ENCODE measurements at regions not wholly inside any gene's neighbourhood (a gene's known extent, or its start where the extent isn't known, plus 50 kb on each side); places are given as distances from the start of the nearest gene placed in this dataset.

- Mint-ChIP-seq H3K4me3 (no peak overlapping the region), H3K9me3 (peaks cover 0 to 3% (median 1%) of the 10 kb centered on the region in 3 donors), H3K27ac (no peak overlapping the region), H3K27me3 (peaks cover 8% of the 10 kb centered on the region), H3K36me3 (peaks cover 2% of the 10 kb centered on the region), H3K4me1 (no peaks in the 10 kb centered on the region)
Measured at GRCh38 chr7:25996006-25996408, 156.0 kb upstream of the NFE2L3 start.

DNA sequence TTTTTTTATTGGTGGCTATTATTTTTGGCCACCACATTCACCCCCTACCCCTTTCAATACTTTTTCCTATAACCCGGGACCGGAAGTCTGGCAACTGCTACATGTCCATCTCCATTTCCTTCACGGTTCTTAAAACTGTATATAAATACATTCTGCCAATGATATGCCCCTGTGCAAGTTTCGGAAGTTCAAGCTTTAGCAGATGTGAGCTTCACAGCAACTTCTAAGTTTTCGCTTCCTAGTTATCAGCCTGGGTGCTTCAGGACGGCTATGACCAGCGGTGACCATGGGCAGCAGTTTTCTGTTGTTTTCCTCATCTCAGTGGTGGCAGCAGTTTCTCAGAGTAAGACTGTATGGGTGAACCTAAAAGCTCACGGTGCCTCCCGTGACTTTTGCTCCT is 153.5 kb upstream of the NFE2L3 start:
- no peaks in the 10 kb centered on the region for H3K4me1 Mint-ChIP-seq
- no peak overlapping the region for H3K27ac Mint-ChIP-seq
- H3K36me3 Mint-ChIP-seq = peaks cover 2% of the 10 kb centered on the region
- H3K4me3 Mint-ChIP-seq = no peak overlapping the region
- peaks cover 19% of the 10 kb centered on the region for H3K27me3 Mint-ChIP-seq
- H3K9me3 Mint-ChIP-seq = peaks cover 0 to 4% (median 1%) of the 10 kb centered on the region in 3 donors

GRCh38 chr7:26000841-26001240 is 151.2 kb upstream of the NFE2L3 start:
- H3K27ac Mint-ChIP-seq = no peak overlapping the region
- no peaks in the 10 kb centered on the region for H3K4me1 Mint-ChIP-seq
- peaks cover 2% of the 10 kb centered on the region for H3K36me3 Mint-ChIP-seq
- no peak overlapping the region for H3K4me3 Mint-ChIP-seq
- H3K9me3 Mint-ChIP-seq = peaks cover 0 to 1% (median 0%) of the 10 kb centered on the region in 3 donors
- peaks cover 19% of the 10 kb centered on the region for H3K27me3 Mint-ChIP-seq

GRCh38 chr7:26001662-26002244 is 150.2 kb upstream of the NFE2L3 start:
- Mint-ChIP-seq H3K27ac (no peak overlapping the region), H3K36me3 (peaks cover 2% of the 10 kb centered on the region), H3K27me3 (peaks cover 25% of the 10 kb centered on the region), H3K4me1 (no peaks in the 10 kb centered on the region), H3K4me3 (no peak overlapping the region), H3K9me3 (peaks cover 0 to 1% (median 0%) of the 10 kb centered on the region in 3 donors)

DNA sequence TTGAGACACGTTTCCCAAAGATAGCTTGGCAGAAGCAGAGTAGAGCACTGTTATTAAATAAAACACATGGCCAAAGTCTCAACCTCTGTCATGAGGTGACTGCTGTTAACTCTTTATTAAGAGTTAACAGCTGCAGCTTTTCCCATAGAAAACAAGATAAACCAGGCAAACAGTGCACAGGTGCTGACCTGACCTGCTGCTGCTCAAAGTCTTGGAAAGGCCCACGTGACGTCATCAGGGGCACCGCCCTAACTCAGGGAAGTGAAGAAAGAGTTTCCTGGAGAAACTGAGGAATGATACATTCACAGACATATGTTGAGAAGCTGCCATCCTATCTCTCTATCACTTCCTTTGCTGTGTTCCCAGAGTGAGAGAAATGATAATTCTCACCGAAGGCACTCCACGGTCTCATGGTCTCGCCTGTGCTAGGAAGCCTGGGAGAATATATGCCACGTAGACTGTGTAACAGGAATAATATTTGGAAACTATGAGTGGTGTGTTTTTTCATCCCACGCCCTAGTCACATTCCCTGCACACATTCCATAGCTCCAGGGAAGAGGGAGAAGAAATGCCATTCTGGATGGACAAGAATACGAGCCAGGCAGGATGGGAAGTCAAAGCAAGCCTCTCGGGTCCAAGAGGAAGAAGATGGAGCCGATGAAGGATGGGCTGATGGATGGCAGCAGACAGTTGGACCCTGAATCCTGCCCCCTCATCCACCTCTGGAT is 146.2 kb upstream of the NFE2L3 start:
- Mint-ChIP-seq H3K4me1 (peaks cover 0 to under 1% (median under 1%) of the 10 kb centered on the region in 3 donors), H3K27me3 (peaks cover 31% of the 10 kb centered on the region), H3K27ac (no peak overlapping the region)

DNA sequence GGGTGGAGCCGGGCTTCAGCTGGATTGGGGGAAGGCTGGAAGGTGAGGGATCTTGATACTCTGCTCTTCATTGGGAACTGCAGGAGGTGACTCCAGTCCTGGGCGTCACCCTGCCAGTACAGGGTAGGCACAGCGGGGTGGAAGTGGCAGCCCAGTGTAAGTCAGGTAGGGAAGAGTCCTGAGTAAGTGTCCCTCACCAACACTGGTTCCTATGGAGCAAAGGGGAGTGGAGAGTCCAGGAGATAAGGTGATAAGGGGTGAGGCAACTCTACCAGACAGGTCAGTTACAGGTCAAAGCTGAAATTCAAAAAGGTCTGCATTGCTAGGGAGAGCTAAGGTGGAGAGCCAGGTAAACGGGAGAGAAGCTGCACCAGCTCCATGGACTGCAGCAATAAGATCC is 145.6 kb upstream of the NFE2L3 start:
- H3K4me3 Mint-ChIP-seq = peak overlapping the region in 1 of 4 donors; percentile 31
- peaks cover 0 to 1% (median 0%) of the 10 kb centered on the region in 3 donors for H3K9me3 Mint-ChIP-seq
- peaks cover 36% of the 10 kb centered on the region for H3K27me3 Mint-ChIP-seq
- H3K27ac Mint-ChIP-seq = peak overlapping the region in 1 of 3 donors; percentile 5
- H3K36me3 Mint-ChIP-seq = peaks cover 2% of the 10 kb centered on the region
- H3K4me1 Mint-ChIP-seq = peaks cover 5 to 6% (median 6%) of the 10 kb centered on the region in 3 donors

More for the DNA sequence above, 146.2 kb upstream of the NFE2L3 start:
- H3K4me3 Mint-ChIP-seq = no peak overlapping the region
- peaks cover 2% of the 10 kb centered on the region for H3K36me3 Mint-ChIP-seq
- H3K9me3 Mint-ChIP-seq = peaks cover 0 to 1% (median 0%) of the 10 kb centered on the region in 3 donors

DNA sequence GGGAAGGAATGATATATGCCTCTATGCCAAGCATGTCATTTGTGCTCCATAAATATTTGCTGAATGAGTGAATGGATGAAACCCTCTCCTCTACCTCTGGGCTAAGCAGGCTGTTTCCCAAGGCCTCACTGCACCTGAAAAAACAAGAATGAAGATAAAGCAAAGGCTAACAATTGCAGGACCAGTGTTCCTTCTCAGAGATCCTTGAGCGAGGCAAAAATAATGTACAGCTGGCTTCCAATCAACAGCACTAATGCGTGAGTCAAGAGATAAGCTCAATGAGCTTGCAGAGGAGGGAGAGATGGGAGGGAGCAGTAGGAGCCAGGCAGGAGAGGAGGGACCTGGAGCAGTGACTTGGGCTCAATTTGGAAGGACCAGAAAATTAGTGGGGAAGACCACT is 144.5 kb upstream of the NFE2L3 start:
- Mint-ChIP-seq H3K36me3 (no peaks in the 10 kb centered on the region), H3K4me3 (no peak overlapping the region), H3K4me1 (peaks cover 12% of the 10 kb centered on the region in 3 donors), H3K9me3 (no peaks in the 10 kb centered on the region), H3K27me3 (peaks cover 37% of the 10 kb centered on the region), H3K27ac (no peak overlapping the region)

GRCh38 chr7:26008428-26008827 is 143.6 kb upstream of the NFE2L3 start:
- H3K4me3 Mint-ChIP-seq = no peak overlapping the region
- peaks cover 38% of the 10 kb centered on the region for H3K27me3 Mint-ChIP-seq
- no peaks in the 10 kb centered on the region for H3K36me3 Mint-ChIP-seq
- no peaks in the 10 kb centered on the region for H3K9me3 Mint-ChIP-seq
- H3K4me1 Mint-ChIP-seq = peaks cover 12 to 16% (median 15%) of the 10 kb centered on the region in 3 donors
- H3K27ac Mint-ChIP-seq = no peak overlapping the region

- peaks cover 1% of the 10 kb centered on the region for H3K36me3 Mint-ChIP-seq
- H3K27me3 Mint-ChIP-seq = peaks cover 49% of the 10 kb centered on the region
- H3K4me1 Mint-ChIP-seq = peaks cover 12 to 21% (median 16%) of the 10 kb centered on the region in 3 donors
- H3K27ac Mint-ChIP-seq = no peak overlapping the region
- H3K9me3 Mint-ChIP-seq = peaks cover 5 to 10% (median 7%) of the 10 kb centered on the region in 3 donors
- peak overlapping the region in 3 of 4 donors; percentile 39 to 73 (median 61) for H3K4me3 Mint-ChIP-seq
Measured at GRCh38 chr7:26011039-26011696, 140.8 kb upstream of the NFE2L3 start.

- H3K27ac Mint-ChIP-seq = no peak overlapping the region
- H3K9me3 Mint-ChIP-seq = peaks cover 10 to 14% (median 13%) of the 10 kb centered on the region in 3 donors
- H3K27me3 Mint-ChIP-seq = peaks cover 49% of the 10 kb centered on the region
- H3K4me1 Mint-ChIP-seq = peaks cover 12 to 21% (median 16%) of the 10 kb centered on the region in 3 donors
- H3K36me3 Mint-ChIP-seq = peaks cover 1% of the 10 kb centered on the region
- H3K4me3 Mint-ChIP-seq = no peak overlapping the region
Measured at GRCh38 chr7:26013551-26014083, 138.4 kb upstream of the NFE2L3 start.

DNA sequence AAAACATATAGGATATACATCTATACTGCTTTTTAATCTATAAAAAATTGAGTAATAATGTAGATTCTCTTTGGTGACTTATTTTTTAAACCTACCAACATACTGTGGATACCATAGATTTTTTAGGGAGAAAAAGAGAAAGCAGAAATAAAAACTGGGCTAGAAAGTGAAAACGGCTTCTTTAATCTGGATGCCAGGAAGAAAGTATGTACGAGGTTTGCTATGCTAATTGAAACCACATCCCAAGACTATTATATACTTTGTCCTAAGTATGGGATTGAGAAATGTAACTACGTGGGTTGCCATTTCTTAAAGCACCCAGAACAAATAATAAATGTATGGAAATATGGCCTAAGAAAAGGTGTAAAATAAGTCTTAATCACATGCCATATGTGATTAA is 129.0 kb upstream of the NFE2L3 start:
- no peaks in the 10 kb centered on the region for H3K9me3 Mint-ChIP-seq
- H3K36me3 Mint-ChIP-seq = no peaks in the 10 kb centered on the region
- H3K27ac Mint-ChIP-seq = no peak overlapping the region
- H3K27me3 Mint-ChIP-seq = peaks cover 16% of the 10 kb centered on the region
- no peak overlapping the region for H3K4me3 Mint-ChIP-seq
- no peaks in the 10 kb centered on the region for H3K4me1 Mint-ChIP-seq

DNA sequence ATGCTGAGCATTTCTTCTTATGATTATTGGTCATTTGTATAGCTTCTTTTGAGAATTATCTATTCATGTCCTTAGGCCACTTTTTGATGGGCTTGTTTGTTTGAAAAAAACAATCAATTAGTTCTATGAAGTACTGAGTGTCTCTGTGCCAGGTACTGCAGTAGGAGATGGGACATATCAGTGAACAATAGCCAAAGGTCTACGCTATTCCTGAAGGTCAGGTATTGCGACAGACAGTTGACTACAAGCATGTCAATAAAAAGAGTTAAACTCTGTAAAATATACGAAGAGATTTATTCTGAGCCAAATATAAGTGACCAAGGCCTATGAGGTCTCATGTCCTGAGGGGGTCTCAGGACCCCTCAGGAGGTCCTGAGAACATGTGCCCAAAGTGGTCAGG is 122.1 kb upstream of the NFE2L3 start:
- Mint-ChIP-seq H3K4me3 (no peak overlapping the region), H3K4me1 (peaks cover 0 to 2% (median 0%) of the 10 kb centered on the region in 3 donors), H3K27ac (no peak overlapping the region), H3K9me3 (peaks cover 0 to 1% (median 0%) of the 10 kb centered on the region in 3 donors), H3K36me3 (no peaks in the 10 kb centered on the region), H3K27me3 (peaks cover 7% of the 10 kb centered on the region)

DNA sequence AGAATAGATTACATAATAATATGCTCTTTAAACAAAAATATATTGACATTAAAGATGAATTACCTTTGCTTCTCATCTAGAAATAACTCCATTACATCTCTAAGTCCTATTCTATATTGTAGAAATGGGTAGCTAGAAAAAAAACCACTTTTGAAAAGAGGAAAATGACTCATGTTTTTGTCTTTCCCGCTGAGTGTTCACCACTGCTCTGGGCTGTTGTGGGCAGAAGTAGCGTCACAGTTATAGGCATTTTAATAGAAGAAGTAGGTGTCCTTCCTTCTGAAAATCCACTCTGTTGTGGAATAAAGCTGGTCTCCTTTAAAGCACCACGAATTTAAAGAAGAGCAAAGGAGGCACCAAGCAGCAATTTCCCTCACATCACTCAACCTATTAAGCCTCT is 117.6 kb upstream of the NFE2L3 start:
- Mint-ChIP-seq H3K36me3 (no peaks in the 10 kb centered on the region), H3K27ac (no peak overlapping the region), H3K4me1 (peaks cover 0 to 2% (median 0%) of the 10 kb centered on the region in 3 donors), H3K9me3 (peaks cover 0 to 7% (median 2%) of the 10 kb centered on the region in 3 donors), H3K4me3 (no peak overlapping the region), H3K27me3 (peaks cover 9% of the 10 kb centered on the region)

DNA sequence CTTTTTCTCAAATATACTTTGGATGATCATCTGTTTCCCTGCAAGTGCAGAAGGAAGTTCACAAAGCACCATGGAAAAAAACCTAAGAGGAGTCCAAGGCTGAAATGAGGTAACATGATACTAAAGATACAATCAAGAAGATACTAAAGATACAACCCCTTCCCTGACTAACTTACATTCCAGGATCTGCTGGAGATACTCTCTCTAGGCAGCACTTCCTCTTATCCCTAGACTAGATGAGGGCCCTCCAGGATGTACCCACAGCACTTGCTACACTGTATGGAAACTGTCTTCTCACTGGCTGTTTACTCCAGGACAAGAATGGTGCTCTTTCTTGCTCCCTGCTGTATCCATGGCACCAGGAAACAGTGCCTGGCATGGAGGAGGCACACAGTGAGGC is 116.4 kb upstream of the NFE2L3 start:
- H3K9me3 Mint-ChIP-seq = peaks cover 0 to 6% (median 2%) of the 10 kb centered on the region in 3 donors
- H3K4me3 Mint-ChIP-seq = peak overlapping the region in 1 of 4 donors; percentile 55
- H3K27me3 Mint-ChIP-seq = peaks cover 9% of the 10 kb centered on the region
- peaks cover 0 to 2% (median 0%) of the 10 kb centered on the region in 3 donors for H3K4me1 Mint-ChIP-seq
- no peaks in the 10 kb centered on the region for H3K36me3 Mint-ChIP-seq
- no peak overlapping the region for H3K27ac Mint-ChIP-seq

GRCh38 chr7:26036092-26036491 is 115.9 kb upstream of the NFE2L3 start:
- H3K4me1 Mint-ChIP-seq = peaks cover 0 to 2% (median 0%) of the 10 kb centered on the region in 3 donors
- peaks cover 0 to 6% (median 2%) of the 10 kb centered on the region in 3 donors for H3K9me3 Mint-ChIP-seq
- no peak overlapping the region for H3K4me3 Mint-ChIP-seq
- H3K27ac Mint-ChIP-seq = no peak overlapping the region
- no peaks in the 10 kb centered on the region for H3K36me3 Mint-ChIP-seq
- H3K27me3 Mint-ChIP-seq = peaks cover 7% of the 10 kb centered on the region
